HPDE6-E6E7 (cell line): ENCODE measurements at regions not wholly inside any gene's neighbourhood (a gene's known extent, or its start where the extent isn't known, plus 50 kb on each side); places are given as distances from the start of the nearest gene placed in this dataset.
"Not testable (repeated sequence)": the region's sequence is repeated elsewhere in the genome, so short reads cannot be mapped to it uniquely, and the experiment has no call there.

ENCODE experiments used
- DNase-seq: peaks from one replicate; pipeline ENCODE4 v3.0.0; 2011; ENCODE audit warnings: missing footprints; ENCODE audit errors: extremely low spot score

- not testable (repeated sequence) for DNase-seq
Observed at GRCh38 chr15:24505216-24505615, 170.4 kb upstream of the NPAP1 start.

GRCh38 chr15:24509714-24510113, 165.9 kb upstream of the NPAP1 start:
- DNase-seq, result not testable (repeated sequence)

GRCh38 chr15:24511598-24511997, 164.0 kb upstream of the NPAP1 start:
- DNase-seq, result not testable (repeated sequence)

- not testable (repeated sequence) for DNase-seq
Observed at GRCh38 chr15:24518772-24519171, 156.8 kb upstream of the NPAP1 start.

- DNase-seq, result not testable (repeated sequence)
Observed at GRCh38 chr15:24531235-24531634, 144.3 kb upstream of the NPAP1 start.

GRCh38 chr15:24534032-24534431, 141.5 kb upstream of the NPAP1 start:
- not testable (repeated sequence) for DNase-seq

- DNase-seq, result not testable (repeated sequence)
Observed at GRCh38 chr15:24557281-24557680, 118.3 kb upstream of the NPAP1 start.

GRCh38 chr15:24607636-24608035, 67.9 kb upstream of the NPAP1 start:
- DNase-seq, result no peak

GRCh38 chr15:24617646-24618045, 57.9 kb upstream of the NPAP1 start:
- DNase-seq, result no peak

GRCh38 chr15:24621630-24622215, 53.9 kb upstream of the NPAP1 start:
- DNase-seq, result no peak
